Keratinocyte (primary cell): ENCODE measurements at regions not wholly inside any gene's neighbourhood (a gene's known extent, or its start where the extent isn't known, plus 50 kb on each side); places are given as distances from the start of the nearest gene placed in this dataset.

Source experiments
- CTCF ChIP-seq, 3 experiments: IDR thresholded peaks in 1 of 3; conservative IDR thresholded peaks in 1 of 3; optimal IDR thresholded peaks in 1 of 3; 2 replicates in 2 of 3; 3 replicates in 1 of 3; pipeline versions ENCODE3 to v1.5.1; 2011; ENCODE audit warnings: low read length in 3 of 3, mild to moderate bottlenecking in 3 of 3, moderate library complexity in 2 of 3, control low read depth in 1 of 3, inconsistent platforms in 1 of 3; ENCODE audit not compliant: insufficient read depth in 2 of 3; ENCODE audit errors: extremely low read depth in 1 of 3
- EZH2 ChIP-seq: IDR thresholded peaks from one replicate; pipeline ENCODE4 v1.6.1; 2012; ENCODE audit warnings: inconsistent platforms, mild to moderate bottlenecking, low read length, moderate library complexity

- TF ChIP-seq CTCF (optimal IDR thresholded peaks at IDR 0.05 in 1 of 3, IDR thresholded peaks at IDR 0.05 in 1 of 3, conservative IDR thresholded peaks at IDR 0.05 in 1 of 3; ENCODE audit: extremely low read depth in 1 of 3, insufficient read depth in 2 of 3, low read length in 3 of 3): no peak
- TF ChIP-seq EZH2: no peak
Observed at GRCh38 chr7:51792796-51793195, 476.2 kb upstream of the COBL start.
